Karpas-422 (cell line): ENCODE measurements at regions not wholly inside any gene's neighbourhood (a gene's known extent, or its start where the extent isn't known, plus 50 kb on each side); places are given as distances from the start of the nearest gene placed in this dataset.

ENCODE experiments used
- DNase-seq: peaks from one replicate; pipeline ENCODE4 v3.0.0-alpha.2; 2015
- H2AFZ ChIP-seq: fragments of 200-600 bp; sonication (generic); 2 replicates; pipeline ENCODE4 v1.6.1; 2014; ENCODE audit warnings: antibody characterized with exemption, low read length, mixed read lengths
- H3K27ac ChIP-seq: fragments of 200-600 bp; sonication (generic); 2 replicates; pipeline ENCODE4 v1.5.1; 2014; ENCODE audit warnings: mild to moderate bottlenecking, low read length, moderate library complexity
- H3K27me3 ChIP-seq: fragments of 200-600 bp; sonication (generic); 2 replicates; pipeline ENCODE4 v1.6.1; 2014; ENCODE audit warnings: low read length, mixed read lengths
- H3K36me3 ChIP-seq: fragments of 200-600 bp; sonication (generic); 2 replicates; pipeline ENCODE4 v1.6.1; 2014; ENCODE audit warnings: low read length, mixed read lengths; ENCODE audit not compliant: insufficient read depth
- H3K4me1 ChIP-seq: fragments of 200-600 bp; sonication (generic); 2 replicates; pipeline ENCODE4 v1.6.1; 2014; ENCODE audit warnings: mild to moderate bottlenecking, low read length, mixed read lengths
- H3K4me2 ChIP-seq: fragments of 200-600 bp; sonication (generic); 2 replicates; pipeline ENCODE4 v1.6.1; 2014; ENCODE audit warnings: low read length, low read depth, mild to moderate bottlenecking; ENCODE audit not compliant: poor library complexity, severe bottlenecking
- H3K4me3 ChIP-seq: fragments of 200-600 bp; sonication (generic); 2 replicates; pipeline ENCODE4 v1.5.1; 2014; ENCODE audit warnings: mild to moderate bottlenecking, antibody characterized with exemption, low read length, mixed read lengths
- H3K79me2 ChIP-seq: fragments of 200-600 bp; sonication (generic); 2 replicates; pipeline ENCODE4 v1.6.1; 2014; ENCODE audit warnings: mild to moderate bottlenecking, low read length, mixed read lengths
- H3K9ac ChIP-seq: fragments of 200-600 bp; sonication (generic); 2 replicates; pipeline ENCODE4 v1.6.0; 2014; ENCODE audit warnings: low read length
- H3K9me2 ChIP-seq: fragments of 200-600 bp; sonication (generic), shearing (Covaris generic); replicated peaks from 2 replicates; pipeline ENCODE4 v1.6.0; 2014; ENCODE audit warnings: mild to moderate bottlenecking, low read length, moderate library complexity; ENCODE audit not compliant: insufficient read depth
- H3K9me3 ChIP-seq: fragments of 300-700, 200-600 bp; sonication (generic); 2 replicates; pipeline ENCODE4 v1.6.1; 2014; ENCODE audit warnings: low read length, mixed read lengths
- H4K20me1 ChIP-seq: fragments of 200-600 bp; sonication (generic); 2 replicates; pipeline ENCODE4 v1.6.1; 2014; ENCODE audit warnings: mild to moderate bottlenecking, antibody characterized with exemption, low read length, low read depth; ENCODE audit not compliant: insufficient read depth

GRCh38 chr16:61057635-61058034 is 978.6 kb downstream of the CDH8 start:
- H3K9me3 ChIP-seq = peaks cover 30% of the 10 kb centered on the region

GRCh38 chr16:61050547-61050946 is 985.7 kb downstream of the CDH8 start:
- Histone ChIP-seq H3K27me3 (no peaks in the 10 kb centered on the region), H3K36me3 (no peaks in the 10 kb centered on the region), H3K9me2 (no peaks in the 10 kb centered on the region), H3K4me2 (no peak overlapping the region), H4K20me1 (no peaks in the 10 kb centered on the region), H3K9me3 (peaks cover 37% of the 10 kb centered on the region), H3K27ac (no peak overlapping the region), H3K79me2 (no peaks in the 10 kb centered on the region), H3K9ac (no peak overlapping the region), H3K4me1 (no peaks in the 10 kb centered on the region), H3K4me3 (no peak overlapping the region), H2AFZ (no peak overlapping the region)
- no peak for DNase-seq

More at GRCh38 chr16:61057635-61058034, 978.6 kb downstream of the CDH8 start:
- no peak overlapping the region for H3K9ac ChIP-seq
- no peak overlapping the region for H3K4me3 ChIP-seq
- DNase-seq = no peak
- H3K36me3 ChIP-seq = no peaks in the 10 kb centered on the region
- no peak overlapping the region for H3K4me2 ChIP-seq
- no peaks in the 10 kb centered on the region for H4K20me1 ChIP-seq
- H3K27me3 ChIP-seq = no peaks in the 10 kb centered on the region
- H3K4me1 ChIP-seq = no peaks in the 10 kb centered on the region
- H3K79me2 ChIP-seq = no peaks in the 10 kb centered on the region
- no peak overlapping the region for H2AFZ ChIP-seq
- H3K9me2 ChIP-seq = no peaks in the 10 kb centered on the region
- no peak overlapping the region for H3K27ac ChIP-seq

GRCh38 chr16:61045931-61046330 is 990.3 kb downstream of the CDH8 start:
- Histone ChIP-seq H3K4me1 (no peaks in the 10 kb centered on the region), H3K9me2 (no peaks in the 10 kb centered on the region), H3K27me3 (no peaks in the 10 kb centered on the region), H2AFZ (no peak overlapping the region), H4K20me1 (no peaks in the 10 kb centered on the region), H3K9me3 (peaks cover 22% of the 10 kb centered on the region), H3K9ac (no peak overlapping the region), H3K36me3 (no peaks in the 10 kb centered on the region), H3K27ac (no peak overlapping the region), H3K4me3 (no peak overlapping the region), H3K4me2 (no peak overlapping the region), H3K79me2 (no peaks in the 10 kb centered on the region)
- no peak for DNase-seq

GRCh38 chr16:61042737-61043136 is 993.5 kb downstream of the CDH8 start:
- H3K4me2 ChIP-seq = no peak overlapping the region
- no peaks in the 10 kb centered on the region for H4K20me1 ChIP-seq
- no peak overlapping the region for H2AFZ ChIP-seq
- no peaks in the 10 kb centered on the region for H3K4me1 ChIP-seq
- no peak overlapping the region for H3K9ac ChIP-seq
- peaks cover 18% of the 10 kb centered on the region for H3K9me3 ChIP-seq
- H3K36me3 ChIP-seq = no peaks in the 10 kb centered on the region
- H3K27me3 ChIP-seq = no peaks in the 10 kb centered on the region
- no peak overlapping the region for H3K27ac ChIP-seq
- no peaks in the 10 kb centered on the region for H3K79me2 ChIP-seq
- no peaks in the 10 kb centered on the region for H3K9me2 ChIP-seq
- no peak overlapping the region for H3K4me3 ChIP-seq
- no peak for DNase-seq

GRCh38 chr16:61030616-61031015 is 1005.6 kb downstream of the CDH8 start:
- Histone ChIP-seq H3K9me3 (peaks cover 23% of the 10 kb centered on the region), H4K20me1 (no peaks in the 10 kb centered on the region), H3K4me2 (no peak overlapping the region)

GRCh38 chr16:61024180-61024900 is 1011.9 kb downstream of the CDH8 start:
- H3K4me1 ChIP-seq = no peaks in the 10 kb centered on the region
- no peak overlapping the region for H2AFZ ChIP-seq
- no peaks in the 10 kb centered on the region for H3K9me2 ChIP-seq
- H3K79me2 ChIP-seq = no peaks in the 10 kb centered on the region
- DNase-seq = no peak
- no peak overlapping the region for H3K4me2 ChIP-seq
- H3K9me3 ChIP-seq = peaks cover 3% of the 10 kb centered on the region; the same call in 1 of the 2 replicates
- no peak overlapping the region for H3K4me3 ChIP-seq
- H3K36me3 ChIP-seq = no peaks in the 10 kb centered on the region
- H3K9ac ChIP-seq = no peak overlapping the region
- H4K20me1 ChIP-seq = no peaks in the 10 kb centered on the region
- H3K27me3 ChIP-seq = no peaks in the 10 kb centered on the region
- no peak overlapping the region for H3K27ac ChIP-seq

More at GRCh38 chr16:61030616-61031015, 1005.6 kb downstream of the CDH8 start:
- Histone ChIP-seq H3K4me3 (no peak overlapping the region), H3K27ac (no peak overlapping the region), H3K9me2 (no peaks in the 10 kb centered on the region), H3K36me3 (no peaks in the 10 kb centered on the region), H3K4me1 (no peaks in the 10 kb centered on the region), H3K79me2 (no peaks in the 10 kb centered on the region), H3K27me3 (no peaks in the 10 kb centered on the region), H3K9ac (no peak overlapping the region), H2AFZ (no peak overlapping the region)
- no peak for DNase-seq

- Histone ChIP-seq H3K27ac (no peak overlapping the region), H3K27me3 (no peaks in the 10 kb centered on the region), H3K9ac (no peak overlapping the region), H3K4me1 (no peaks in the 10 kb centered on the region), H3K4me2 (no peak overlapping the region), H2AFZ (no peak overlapping the region), H3K36me3 (no peaks in the 10 kb centered on the region), H4K20me1 (no peaks in the 10 kb centered on the region), H3K79me2 (no peaks in the 10 kb centered on the region), H3K9me2 (no peaks in the 10 kb centered on the region), H3K4me3 (no peak overlapping the region), H3K9me3 (peaks cover 11% of the 10 kb centered on the region)
- DNase-seq = no peak
Measured at GRCh38 chr16:61014869-61015268, 1021.4 kb downstream of the CDH8 start.

GRCh38 chr16:61007694-61008093 is 1028.5 kb downstream of the CDH8 start:
- H3K9ac ChIP-seq = no peak overlapping the region
- no peaks in the 10 kb centered on the region for H3K36me3 ChIP-seq
- no peak overlapping the region for H2AFZ ChIP-seq
- no peak overlapping the region for H3K27ac ChIP-seq
- no peaks in the 10 kb centered on the region for H3K79me2 ChIP-seq
- no peaks in the 10 kb centered on the region for H3K9me2 ChIP-seq
- no peaks in the 10 kb centered on the region for H3K4me1 ChIP-seq
- H3K27me3 ChIP-seq = no peaks in the 10 kb centered on the region
- no peak overlapping the region for H3K4me3 ChIP-seq
- H4K20me1 ChIP-seq = no peaks in the 10 kb centered on the region
- H3K4me2 ChIP-seq = no peak overlapping the region
- H3K9me3 ChIP-seq = peaks cover 6% of the 10 kb centered on the region
- DNase-seq = no peak
